HG03060 (cell line): ENCODE measurements at regions not wholly inside any gene's neighbourhood (a gene's known extent, or its start where the extent isn't known, plus 50 kb on each side); places are given as distances from the start of the nearest gene placed in this dataset.

Experiments used
- ATAC-seq: cut with Tn5 transposase; IDR thresholded peaks from one replicate; pipeline ENCODE4 v1.9.1; 2021; ENCODE audit warnings: low read depth, moderate number of reproducible peaks; ENCODE audit not compliant: unreplicated experiment

DNA sequence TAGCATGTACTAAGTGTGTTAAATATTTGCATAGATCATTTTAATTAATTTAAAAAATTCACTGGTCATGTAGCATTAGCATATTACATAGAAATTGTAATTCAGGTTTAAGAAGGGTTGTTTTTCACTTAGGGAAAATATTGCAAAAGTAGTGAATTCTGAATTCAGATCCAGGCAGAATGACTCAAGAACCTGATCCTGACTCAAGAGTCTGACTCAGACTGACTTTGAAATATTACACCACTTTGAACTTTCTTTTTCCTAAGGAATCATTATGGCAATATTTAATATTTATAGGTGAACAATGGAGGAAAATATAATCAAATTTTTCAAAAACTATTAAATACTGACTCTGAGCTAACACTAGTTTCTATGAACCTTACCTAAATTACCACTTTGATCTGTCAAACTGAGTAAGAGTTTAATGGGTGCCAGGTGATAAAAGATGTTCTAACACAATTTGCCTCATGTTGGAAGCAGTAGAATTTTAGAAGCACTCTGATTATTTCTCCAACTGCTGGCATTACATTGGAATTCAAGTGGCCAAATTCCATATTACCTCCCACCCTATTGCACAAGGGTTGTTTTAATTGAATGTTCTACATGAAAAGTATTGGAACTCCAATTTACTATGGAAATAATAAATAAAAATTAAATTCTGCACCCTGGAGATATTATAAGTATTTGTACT is 261.6 kb downstream of the SLITRK1 start:
- ATAC-seq, result no peak

DNA sequence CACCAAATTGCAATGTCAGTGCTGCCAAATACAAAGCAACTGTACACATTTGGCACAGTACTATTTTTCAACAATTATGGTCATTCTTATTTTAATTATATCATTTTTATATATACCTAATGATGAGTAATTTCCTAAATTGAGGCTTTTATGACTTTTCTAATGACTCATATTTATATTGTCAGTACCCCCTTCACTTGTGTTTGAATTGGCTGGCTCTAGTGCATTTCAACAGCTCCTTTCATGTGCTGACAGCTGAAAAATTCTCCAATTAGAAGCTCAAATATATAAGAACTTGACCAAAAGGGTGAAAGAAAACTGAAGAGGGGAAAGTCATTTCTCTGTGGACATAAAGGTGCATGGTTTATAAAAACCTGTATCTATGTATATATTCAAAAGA is 263.3 kb downstream of the SLITRK1 start:
- no peak for ATAC-seq

DNA sequence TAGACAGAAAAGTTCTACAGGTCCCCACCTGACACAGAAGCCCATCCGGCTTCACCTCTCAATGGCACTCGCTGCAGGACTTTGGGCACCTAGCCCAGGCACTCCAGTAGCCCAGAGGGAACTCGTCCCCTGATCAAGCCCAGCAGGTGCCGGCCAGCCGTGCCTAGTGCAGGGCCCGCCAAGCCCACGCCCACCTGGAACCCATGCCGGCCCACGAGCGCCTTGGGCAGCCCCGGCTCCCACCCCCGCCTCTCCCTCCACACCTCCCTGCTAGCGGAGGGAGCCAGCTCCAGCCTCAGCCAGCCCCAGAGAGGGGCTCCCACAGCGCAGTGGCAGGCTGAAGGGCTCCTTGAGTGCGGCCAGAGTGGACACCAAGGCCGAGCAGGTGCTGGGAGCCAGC is 268.8 kb downstream of the SLITRK1 start:
- ATAC-seq, result no peak

DNA sequence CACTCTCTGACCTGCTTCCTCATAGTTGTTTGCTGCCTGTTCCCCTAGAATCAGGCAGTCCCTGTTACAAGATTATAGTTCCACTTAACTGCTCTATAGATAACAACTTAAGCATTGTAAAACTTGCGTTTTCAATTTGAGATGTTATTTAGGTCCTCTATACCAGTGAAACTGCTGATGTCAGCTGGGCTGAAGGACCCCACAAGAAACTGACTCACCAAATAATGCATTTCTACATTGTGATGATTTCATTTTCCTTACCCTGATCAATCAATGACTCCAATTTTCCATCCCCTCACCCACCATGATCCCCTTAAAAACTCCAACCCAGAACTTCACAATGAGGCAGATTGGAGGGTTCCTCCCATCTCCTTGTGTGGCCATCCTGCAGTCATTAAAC is 280.7 kb downstream of the SLITRK1 start:
- ATAC-seq, result no peak

DNA sequence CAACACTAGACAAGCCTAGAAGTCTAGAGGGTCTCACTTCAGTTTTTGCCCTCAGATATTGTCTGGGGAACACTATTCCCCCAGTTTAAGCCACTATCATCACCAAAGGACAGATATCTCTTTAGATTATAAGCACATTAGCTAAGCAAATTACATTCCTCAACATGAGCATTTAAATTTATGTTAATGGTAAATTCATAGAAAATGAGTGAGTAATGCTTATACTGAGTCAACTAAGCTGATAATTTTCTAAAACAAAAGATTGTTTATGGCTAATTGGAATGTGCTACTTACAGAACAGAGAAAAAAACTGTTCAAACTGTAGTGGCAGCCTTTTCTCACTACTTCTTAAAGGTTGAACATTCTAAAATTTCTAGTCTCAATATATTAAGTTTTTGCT is 290.2 kb downstream of the SLITRK1 start:
- ATAC-seq, result no peak

DNA sequence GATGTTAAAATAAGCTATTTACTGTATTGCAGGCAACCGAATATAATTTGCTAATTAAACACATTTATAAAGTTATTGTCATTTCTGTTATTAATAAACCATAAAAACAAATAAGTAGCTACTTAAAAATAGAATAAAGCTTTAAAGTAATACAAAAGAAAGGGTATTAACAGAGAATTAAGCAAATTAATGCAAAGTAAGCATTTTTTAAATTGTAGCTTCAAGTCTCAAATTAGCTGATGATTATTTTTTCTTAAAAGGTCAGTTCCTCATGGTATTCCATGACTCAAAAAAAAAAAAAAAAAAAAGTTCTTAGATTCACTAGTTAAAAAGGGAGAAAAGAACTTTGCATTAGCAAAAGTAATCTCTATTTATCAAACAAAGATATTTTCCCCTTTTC is 292.5 kb downstream of the SLITRK1 start:
- no peak for ATAC-seq

DNA sequence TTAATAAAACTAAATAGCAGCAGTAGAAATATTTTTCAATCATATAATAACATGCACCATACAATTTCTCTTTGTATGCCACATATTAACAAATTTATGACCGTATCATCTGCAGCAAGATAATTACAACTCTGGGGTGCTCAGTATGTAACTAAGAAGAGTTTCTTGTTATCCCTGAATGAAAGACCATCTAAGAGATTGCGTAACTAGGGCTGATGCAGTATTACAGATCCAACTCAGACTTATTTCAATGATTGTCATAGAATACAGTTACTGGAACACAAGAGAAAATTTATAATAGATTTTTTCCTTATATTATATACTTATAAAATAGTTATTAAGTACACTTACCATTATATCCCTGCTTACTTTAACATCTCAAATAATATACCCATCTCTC is 305.1 kb downstream of the SLITRK1 start:
- no peak for ATAC-seq

DNA sequence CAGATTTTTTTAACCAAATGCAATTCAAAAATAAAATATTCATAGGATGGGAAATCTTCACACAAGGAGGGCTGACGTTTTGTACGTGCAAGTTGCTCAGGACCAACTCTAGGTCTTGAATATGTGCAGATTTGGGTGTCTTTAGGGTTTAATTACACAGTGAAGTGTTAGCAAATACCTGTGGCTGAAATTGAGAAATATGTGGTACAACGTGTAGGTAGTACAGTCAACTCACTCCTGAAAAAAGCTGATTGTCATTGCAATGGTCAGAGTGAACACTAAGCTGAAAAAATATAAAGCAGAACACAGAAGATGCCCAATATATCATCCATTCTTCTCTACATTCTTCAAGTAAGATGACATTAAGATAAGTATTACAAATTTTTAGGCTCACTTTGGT is 314.3 kb downstream of the SLITRK1 start:
- no peak for ATAC-seq

DNA sequence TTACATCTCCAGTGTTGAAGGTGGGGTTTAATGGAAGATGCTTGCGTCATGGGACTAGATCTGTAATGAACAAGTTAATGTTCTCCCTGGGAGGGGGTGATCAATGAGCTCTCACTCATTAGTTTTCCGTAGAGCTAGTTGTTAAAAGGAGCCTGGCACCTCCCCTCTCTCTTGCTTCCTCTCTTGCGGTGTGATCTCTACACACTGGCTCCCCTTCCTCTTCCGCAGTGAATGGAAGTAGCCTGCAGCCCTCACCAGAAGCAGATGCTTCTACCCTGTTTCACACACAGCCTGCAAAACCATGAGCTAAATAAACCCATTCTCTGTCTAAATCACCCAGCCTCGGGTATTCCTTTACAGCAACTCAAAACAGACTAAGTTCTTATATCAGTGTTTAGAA is 318.8 kb downstream of the SLITRK1 start:
- ATAC-seq, result no peak

DNA sequence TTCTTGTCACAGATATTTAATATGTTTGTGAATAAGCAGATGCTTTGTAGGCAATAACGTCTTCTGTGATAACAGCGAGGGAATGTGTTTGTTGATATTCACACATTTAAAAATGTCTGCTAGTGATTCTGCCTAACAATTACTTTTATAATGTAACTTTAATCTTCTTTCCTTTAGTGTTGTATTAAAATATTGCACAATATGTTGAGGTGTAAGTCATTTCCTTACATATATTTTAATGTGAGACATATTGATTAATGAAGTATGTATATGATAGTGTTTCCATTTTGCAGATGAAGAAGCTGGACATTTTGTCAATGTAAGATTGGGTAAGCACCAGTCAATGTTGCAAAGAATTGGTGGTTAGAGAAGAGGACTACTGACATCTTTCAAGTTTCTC is 324.4 kb downstream of the SLITRK1 start:
- ATAC-seq, result no peak

DNA sequence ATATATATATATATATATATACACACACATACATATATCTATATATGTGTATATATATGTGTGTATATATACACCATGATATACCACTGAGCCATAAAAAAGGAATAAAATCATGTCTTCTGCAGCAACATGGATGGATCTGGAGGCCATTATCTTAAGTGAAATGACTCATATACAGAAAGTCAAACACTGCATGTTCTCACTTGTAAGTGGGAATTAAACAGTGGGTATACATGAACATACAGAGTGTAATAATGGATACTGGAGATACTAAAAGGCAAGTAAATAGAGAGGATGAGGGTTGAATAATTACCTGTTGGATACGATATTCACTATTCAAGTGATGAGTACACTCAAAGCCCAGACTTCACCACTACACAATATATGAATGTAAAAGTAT is 332.6 kb downstream of the SLITRK1 start:
- no peak for ATAC-seq

DNA sequence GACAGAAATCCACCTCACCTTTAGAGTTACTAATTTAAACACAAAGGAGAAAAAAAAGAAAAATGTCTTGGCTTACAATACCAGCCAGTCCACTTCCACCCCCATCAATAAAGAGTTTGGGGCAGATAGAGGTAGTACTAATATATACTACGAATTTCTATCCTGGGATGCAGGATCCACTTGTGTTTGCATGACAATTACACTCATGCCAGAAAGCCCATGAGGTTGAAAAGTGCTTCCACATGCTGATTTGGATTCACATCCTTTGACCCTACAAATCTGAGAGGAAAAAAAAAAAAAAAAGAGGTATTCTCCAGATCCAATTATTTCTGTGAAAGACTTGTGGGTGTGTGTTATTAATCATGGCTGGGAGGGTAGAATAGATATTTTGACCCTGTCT is 335.2 kb downstream of the SLITRK1 start:
- no peak for ATAC-seq

DNA sequence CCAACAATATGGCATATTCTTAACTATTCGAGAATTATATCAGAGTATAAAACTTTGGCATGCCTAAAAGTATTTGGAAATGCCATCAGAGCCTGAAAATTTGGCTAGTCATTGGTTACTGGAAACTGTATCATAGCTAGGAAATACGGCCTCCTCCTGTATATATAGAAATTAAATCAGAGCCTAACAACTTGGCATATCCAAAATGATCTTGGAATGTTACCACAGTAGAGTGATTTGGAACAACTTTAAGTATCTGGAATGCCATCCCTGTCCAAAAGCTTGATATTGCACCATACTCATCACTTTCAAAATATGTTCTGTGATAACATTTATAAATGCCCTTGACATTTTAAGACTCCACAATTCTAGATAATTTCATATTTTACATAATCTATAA is 335.8 kb downstream of the SLITRK1 start:
- no peak for ATAC-seq

DNA sequence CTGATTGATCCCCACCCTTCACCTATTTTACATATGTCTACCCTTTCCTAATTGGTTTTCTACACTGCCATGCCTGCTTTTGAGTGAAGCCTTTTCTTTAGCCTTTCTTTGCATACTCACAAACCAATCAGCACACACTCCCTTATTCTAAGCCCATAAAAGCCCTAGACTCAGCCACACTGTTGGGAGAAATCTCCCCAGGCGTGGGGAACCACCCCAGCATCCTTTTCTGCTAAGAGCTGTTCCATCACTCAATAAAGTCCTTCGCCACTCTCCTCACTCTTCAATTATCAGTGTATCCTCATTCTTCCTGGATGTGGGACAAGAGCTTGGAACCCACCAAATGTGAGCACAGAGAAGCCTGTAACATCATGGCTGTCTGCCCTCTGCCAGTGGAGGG is 343.6 kb downstream of the SLITRK1 start:
- ATAC-seq, result no peak

DNA sequence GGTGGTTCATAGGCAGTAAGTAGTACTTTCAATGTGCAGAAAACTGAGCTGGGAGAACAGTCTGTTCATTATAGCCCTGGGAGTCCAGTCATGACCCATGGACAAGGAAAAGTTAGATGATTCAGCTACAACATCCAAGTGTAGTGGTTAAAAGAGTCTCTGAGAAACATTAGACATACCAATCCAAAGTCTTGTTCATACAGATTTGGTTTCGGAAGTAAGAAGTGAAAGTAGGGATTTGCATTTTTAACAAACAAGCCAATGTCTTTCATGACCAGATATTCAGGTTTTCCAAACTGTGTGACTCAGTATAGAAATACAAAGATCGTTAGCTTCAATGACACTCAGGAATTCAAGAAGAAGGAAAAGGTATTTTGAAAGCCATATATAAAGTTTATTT is 345.3 kb downstream of the SLITRK1 start:
- no peak for ATAC-seq

DNA sequence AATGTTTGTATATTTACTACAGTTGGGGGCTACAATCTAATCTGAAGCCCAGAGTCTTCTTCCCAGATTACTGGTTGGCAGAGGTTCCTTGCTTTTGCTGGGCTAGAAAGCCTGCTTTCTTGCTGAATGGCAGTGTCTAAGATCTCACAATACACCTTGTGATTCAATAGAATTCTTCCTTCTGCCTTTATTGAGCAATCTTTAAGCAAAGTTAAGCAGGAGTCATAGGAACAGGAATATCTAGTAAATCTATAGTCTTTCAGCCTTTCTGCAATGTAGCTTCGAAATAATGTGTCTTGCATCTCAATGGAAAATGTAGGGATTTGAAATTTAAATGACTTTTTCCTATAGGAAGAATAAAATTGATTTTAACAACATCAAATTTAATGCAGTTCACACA is 346.1 kb downstream of the SLITRK1 start:
- ATAC-seq, result no peak

DNA sequence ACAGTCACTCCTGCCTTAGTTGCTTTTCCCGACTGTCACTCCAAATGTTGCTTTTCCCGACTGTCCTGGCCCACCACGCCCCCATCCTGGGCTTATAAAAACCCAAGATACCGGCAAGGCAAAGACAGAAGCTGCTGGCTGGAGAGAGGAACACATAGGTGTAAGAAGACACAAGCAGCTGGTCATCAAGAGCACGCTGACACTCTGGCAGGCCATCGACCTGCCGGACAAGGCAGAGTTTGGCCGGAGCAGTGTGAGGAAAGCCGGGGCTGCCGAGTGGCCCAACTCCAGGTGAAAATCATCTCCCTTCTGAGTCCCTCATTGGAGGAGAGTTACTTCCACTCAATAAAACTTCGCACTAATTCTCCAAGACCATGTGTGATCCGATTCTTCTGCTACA is 349.5 kb downstream of the SLITRK1 start:
- ATAC-seq, result no peak

DNA sequence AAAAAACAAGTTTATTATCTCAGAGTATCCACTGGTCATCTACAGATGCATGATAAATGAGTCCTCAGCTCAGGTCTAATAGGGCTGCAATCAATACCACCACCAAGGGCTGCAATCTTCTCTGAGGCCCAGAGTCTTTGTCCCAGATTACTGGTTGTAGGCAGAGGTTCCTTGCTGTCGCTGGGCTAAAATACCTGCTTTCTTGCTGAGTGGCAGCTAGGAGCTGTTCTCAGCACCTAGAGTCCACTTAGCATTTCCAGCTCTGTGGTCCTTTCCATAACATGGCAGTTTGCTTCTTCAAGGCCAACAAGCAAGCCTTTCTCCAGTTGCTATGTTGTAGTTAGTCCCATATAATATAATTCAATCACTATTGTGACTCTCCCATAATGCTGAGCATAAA is 351.3 kb downstream of the SLITRK1 start:
- ATAC-seq, result no peak

DNA sequence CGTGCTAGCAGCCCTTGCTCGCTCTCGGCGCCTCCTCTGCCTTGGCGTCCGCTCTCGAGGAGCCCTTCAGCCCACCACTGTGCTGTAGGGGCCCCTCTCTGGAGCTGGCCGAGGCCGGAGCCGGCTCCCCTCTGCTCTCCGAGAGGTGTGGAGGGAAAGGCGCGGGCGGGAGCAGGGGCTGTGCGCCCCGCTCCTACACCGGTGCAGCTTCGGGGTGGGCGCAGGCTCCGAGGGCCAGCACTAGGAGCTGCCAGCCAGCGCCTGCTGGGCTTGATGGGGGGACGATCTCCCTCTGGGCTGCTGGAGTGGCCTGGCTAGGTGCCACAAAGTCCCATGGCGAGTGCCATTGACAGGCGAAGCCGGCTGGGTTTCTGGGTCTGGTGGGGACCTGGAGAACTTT is 365.5 kb downstream of the SLITRK1 start:
- no peak for ATAC-seq

DNA sequence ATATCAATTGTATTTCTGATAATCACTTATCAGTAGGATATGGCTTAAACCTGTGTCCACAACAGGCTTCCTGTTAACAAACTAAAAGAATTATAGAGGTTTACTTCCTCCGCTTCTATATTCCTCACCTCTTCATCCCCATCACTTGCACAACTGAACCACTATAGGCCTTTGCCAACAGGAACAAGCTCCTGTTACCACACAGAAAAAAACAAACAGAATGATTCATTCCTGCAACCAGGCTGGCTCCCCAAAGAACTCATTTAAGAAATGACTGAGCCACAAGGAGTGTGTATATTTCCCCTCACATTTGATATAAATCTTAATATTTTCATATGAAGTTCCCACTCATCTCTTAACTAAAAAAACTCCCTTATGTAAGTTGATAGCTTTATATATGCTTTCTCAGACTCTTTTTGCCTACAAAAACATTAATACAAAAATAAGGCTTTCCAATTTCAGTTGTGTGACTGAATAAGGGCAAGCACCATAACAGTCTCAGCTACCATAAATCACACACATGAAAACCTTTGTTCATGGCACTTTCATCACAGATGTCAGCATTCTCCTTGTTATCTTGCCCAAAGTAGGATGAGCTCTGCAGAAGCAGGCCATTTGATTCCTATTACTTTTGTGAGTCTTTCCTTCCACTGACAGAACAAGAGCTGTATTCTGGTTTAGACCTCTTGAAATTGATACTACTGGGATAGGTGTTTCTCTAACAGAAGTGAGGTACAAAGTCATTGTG is 366.8 kb downstream of the SLITRK1 start:
- no peak for ATAC-seq

DNA sequence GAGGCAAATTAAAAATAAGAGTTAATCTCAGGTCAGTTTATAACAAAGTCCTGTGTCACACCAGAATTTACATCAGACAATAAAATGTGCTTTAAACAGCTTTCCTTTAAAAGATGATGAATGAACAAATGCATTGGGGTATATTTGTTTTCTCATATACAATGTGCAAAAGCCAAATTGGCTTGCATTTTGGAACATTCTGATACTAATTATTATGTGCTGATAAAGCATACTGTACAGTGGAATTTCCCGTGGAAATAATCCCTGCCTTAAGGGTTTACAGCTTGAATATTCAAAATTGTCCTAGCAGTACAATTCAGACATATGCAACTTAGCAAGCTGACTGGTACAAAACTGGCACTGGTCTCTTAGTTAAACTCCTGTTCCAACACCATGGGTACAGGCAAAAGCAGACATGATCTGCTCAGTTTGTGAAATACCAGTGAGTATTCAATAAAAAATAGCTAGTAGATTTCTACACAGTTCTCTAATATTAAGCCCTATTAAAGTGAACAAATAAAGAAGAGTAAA is 373.4 kb downstream of the SLITRK1 start:
- no peak for ATAC-seq

DNA sequence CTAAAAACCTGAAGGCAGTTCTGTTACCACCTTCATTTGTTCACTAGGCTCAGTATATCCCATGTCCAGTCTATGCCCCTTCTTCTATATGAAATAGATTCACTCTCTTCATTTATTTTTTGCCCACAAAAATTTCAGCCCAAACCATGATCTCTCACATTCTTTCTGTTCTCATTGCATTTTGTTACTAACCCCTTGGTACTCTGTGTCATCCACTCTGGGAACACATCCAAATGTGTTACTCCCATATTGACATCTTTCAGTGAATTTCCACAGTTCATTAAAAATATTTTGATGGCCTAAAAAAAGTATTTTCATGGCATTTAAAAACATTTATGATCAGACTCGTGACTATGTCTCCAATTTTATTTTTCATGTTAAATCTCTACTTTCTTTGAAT is 378.9 kb downstream of the SLITRK1 start:
- no peak for ATAC-seq
